GM23248 (cell line): ENCODE measurements at regions not wholly inside any gene's neighbourhood (a gene's known extent, or its start where the extent isn't known, plus 50 kb on each side); places are given as distances from the start of the nearest gene placed in this dataset.

Source experiments
- DNase-seq: peaks from one replicate; pipeline ENCODE4 v3.0.0-alpha.2; 2015
- H2AFZ ChIP-seq: fragments of 200-600 bp; sonication (generic); 2 replicates; pipeline ENCODE4 v1.6.1; 2016; ENCODE audit warnings: antibody characterized with exemption
- H3F3A ChIP-seq: fragments of 200-600 bp; sonication (generic); 2 replicates; pipeline ENCODE4 v1.6.1; 2016; ENCODE audit warnings: mild to moderate bottlenecking, antibody characterized with exemption, mixed run types; ENCODE audit not compliant: insufficient read depth
- H3K27ac ChIP-seq: fragments of 200-600 bp; sonication (generic); 2 replicates; pipeline ENCODE4 v1.5.1; 2016; ENCODE audit warnings: mild to moderate bottlenecking
- H3K27me3 ChIP-seq: fragments of 200-600 bp; sonication (generic); replicated peaks from 2 replicates; pipeline ENCODE4 v1.6.1; 2016; ENCODE audit warnings: mild to moderate bottlenecking; ENCODE audit not compliant: insufficient read depth
- H3K36me3 ChIP-seq: fragments of 200-600 bp; sonication (generic); 2 replicates; pipeline ENCODE4 v1.6.1; 2016; ENCODE audit warnings: low read depth, mild to moderate bottlenecking
- H3K4me1 ChIP-seq: fragments of 200-600 bp; sonication (generic); 2 replicates; pipeline ENCODE4 v1.6.1; 2016; ENCODE audit warnings: mild to moderate bottlenecking; ENCODE audit not compliant: insufficient read depth
- H3K4me2 ChIP-seq: fragments of 200-600 bp; sonication (generic); one replicate; pipeline ENCODE4 v1.6.1; 2016; ENCODE audit warnings: mild to moderate bottlenecking; ENCODE audit not compliant: unreplicated experiment
- H3K4me3 ChIP-seq: fragments of 200-600 bp; sonication (generic); 2 replicates; pipeline ENCODE4 v1.5.1; 2016; ENCODE audit warnings: mild to moderate bottlenecking
- H3K79me2 ChIP-seq: fragments of 200-600 bp; sonication (generic); 2 replicates; pipeline ENCODE4 v1.6.1; 2016; ENCODE audit warnings: mild to moderate bottlenecking; ENCODE audit not compliant: insufficient read depth
- H3K9ac ChIP-seq: fragments of 200-600 bp; sonication (generic); 2 replicates; pipeline ENCODE4 v1.6.1; 2016; ENCODE audit warnings: mild to moderate bottlenecking
- H3K9me2 ChIP-seq: fragments of 200-600 bp; sonication (generic); 2 replicates; pipeline ENCODE4 v1.6.1; 2016; ENCODE audit warnings: mixed run types, mild to moderate bottlenecking, moderate library complexity; ENCODE audit not compliant: insufficient read depth
- H3K9me3 ChIP-seq: fragments of 200-600 bp; sonication (generic); one replicate; pipeline ENCODE4 v1.6.1; 2017; ENCODE audit warnings: low read depth
- H4K20me1 ChIP-seq: fragments of 200-600 bp; sonication (generic); 2 replicates; pipeline ENCODE4 v1.6.0; 2016; ENCODE audit not compliant: insufficient read depth
- EZH2 ChIP-seq: fragments of 200-600 bp; sonication (generic); IDR thresholded peaks from 2 replicates; pipeline ENCODE4 v1.6.1; 2018; ENCODE audit warnings: antibody characterized with exemption, mild to moderate bottlenecking; ENCODE audit not compliant: insufficient read depth, poor library complexity, severe bottlenecking
- EZH2phosphoT487 ChIP-seq: fragments of 200-600 bp; sonication (generic); IDR thresholded peaks from 2 replicates; pipeline ENCODE4 v1.6.1; 2018; ENCODE audit warnings: antibody characterized with exemption, moderate library complexity, mild to moderate bottlenecking, low read depth; ENCODE audit not compliant: insufficient read depth
- WGBS, 2 experiments: methylation state at CpG; one replicate each; pipeline ENCODE4 v1.1.6; 2015 to 2017; ENCODE audit warnings: low lambda C conversion rate in 2 of 2, low coverage in 1 of 2; ENCODE audit errors: missing lambda C conversion rate in 2 of 2; 5-methylcytosine and 5-hydroxymethylcytosine counted together
- in situ Hi-C: fragments of 300-500 bp; cut with MboI; formaldehyde crosslinking; loops from 2 replicates; pipeline ENCODE4 v1.15.0; 2020

DNA sequence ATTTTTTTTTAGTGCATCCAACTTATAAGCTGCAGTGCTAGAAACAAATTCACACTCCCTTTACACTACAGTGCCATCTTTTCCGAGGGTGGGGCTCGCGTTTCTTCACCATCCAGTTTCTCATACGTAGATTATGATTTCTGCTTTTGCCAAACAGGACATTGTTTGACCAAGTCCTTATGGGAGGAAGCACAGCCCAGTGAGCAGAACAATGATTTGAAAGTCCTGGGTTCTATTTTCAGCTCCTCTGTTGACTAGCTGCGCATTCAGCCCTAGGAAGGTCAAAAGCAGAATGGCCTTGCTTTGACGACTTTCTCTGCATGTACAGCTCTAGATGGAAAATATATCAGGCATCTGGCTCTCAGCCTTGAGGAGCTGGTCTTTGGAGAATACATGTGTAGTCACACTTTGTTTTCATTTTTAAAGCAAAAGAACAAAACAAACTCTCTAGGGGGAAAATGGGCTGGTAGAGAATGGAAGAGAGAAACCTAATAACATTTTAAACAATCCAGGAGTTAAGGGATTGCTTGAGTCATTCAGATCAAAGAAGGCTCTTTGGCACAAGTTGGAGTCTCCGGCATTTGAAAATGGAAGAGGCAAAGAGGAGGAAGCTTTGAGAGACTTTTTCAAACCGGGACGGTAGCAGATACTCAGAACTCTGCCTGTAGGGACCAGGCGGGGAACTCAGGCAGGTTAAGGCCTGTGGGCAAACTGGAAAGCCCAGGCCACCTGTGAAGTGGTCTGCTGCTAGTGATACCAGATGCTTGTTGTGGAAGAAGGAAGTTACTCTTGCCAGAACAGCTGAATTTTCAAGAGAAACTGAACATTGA lies 257.3 kb upstream of the PLEKHG7 start:
- in situ Hi-C loops, result no loop called here

GRCh38 chr12:92444763-92445162 lies 258.0 kb upstream of the PLEKHG7 start:
- H4K20me1 ChIP-seq, result no peaks in the 10 kb centered on the region
- in situ Hi-C loops, result no loop called here
- 84 to 88% methylated on average over 9 of the region's 9 CpGs for WGBS, 2 experiments
- peaks cover 4% of the 10 kb centered on the region; the same call in 1 of the 2 replicates for H3F3A ChIP-seq
- no peak overlapping the region for H3K4me3 ChIP-seq
- H3K4me2 ChIP-seq, result no peak overlapping the region
- H3K9me3 ChIP-seq, result no peaks in the 10 kb centered on the region
- H3K4me1 ChIP-seq, result peaks cover 2% of the 10 kb centered on the region
- no peak for TF ChIP-seq EZH2
- no peak for TF ChIP-seq EZH2phosphoT487
- no peaks in the 10 kb centered on the region for H3K36me3 ChIP-seq
- no peak overlapping the region for H2AFZ ChIP-seq
- no peak overlapping the region for H3K9ac ChIP-seq
- no peaks in the 10 kb centered on the region for H3K27me3 ChIP-seq
- H3K27ac ChIP-seq, result no peak overlapping the region
- 0 out of 2 replicates have a peak, but pooled peaks cover 4% of the 10 kb centered on the region for H3K9me2 ChIP-seq
- no peak for DNase-seq
- H3K79me2 ChIP-seq, result no peaks in the 10 kb centered on the region

More for the DNA sequence above, 257.3 kb upstream of the PLEKHG7 start:
- no peaks in the 10 kb centered on the region for H3K4me1 ChIP-seq
- H3K9me3 ChIP-seq, result no peaks in the 10 kb centered on the region
- no peaks in the 10 kb centered on the region for H4K20me1 ChIP-seq
- no peaks in the 10 kb centered on the region for H3F3A ChIP-seq
- no peak overlapping the region for H2AFZ ChIP-seq
- H3K27ac ChIP-seq, result no peak overlapping the region
- H3K4me3 ChIP-seq, result no peak overlapping the region
- no peaks in the 10 kb centered on the region for H3K27me3 ChIP-seq
- TF ChIP-seq EZH2 (no peak), EZH2phosphoT487 (no peak)
- no peaks in the 10 kb centered on the region for H3K79me2 ChIP-seq
- H3K4me2 ChIP-seq, result no peak overlapping the region
- H3K36me3 ChIP-seq, result no peaks in the 10 kb centered on the region
- H3K9ac ChIP-seq, result no peak overlapping the region
- no peak for DNase-seq
- 63 to 64% methylated on average over 10 of the region's 10 CpGs for WGBS, 2 experiments
- H3K9me2 ChIP-seq, result 0 out of 2 replicates have a peak, but pooled peaks cover 4% of the 10 kb centered on the region

GRCh38 chr12:92442782-92443181 lies 260.0 kb upstream of the PLEKHG7 start:
- Histone ChIP-seq H3K9me2 (0 out of 2 replicates have a peak, but pooled peaks cover 4% of the 10 kb centered on the region), H3K4me2 (no peak overlapping the region), H3K27ac (no peak overlapping the region), H3K4me1 (peaks cover 15% of the 10 kb centered on the region), H4K20me1 (no peaks in the 10 kb centered on the region), H3F3A (peaks cover 16% of the 10 kb centered on the region), H3K9ac (no peak overlapping the region), H3K4me3 (no peak overlapping the region), H3K36me3 (no peaks in the 10 kb centered on the region), H3K9me3 (no peaks in the 10 kb centered on the region), H3K79me2 (no peaks in the 10 kb centered on the region), H2AFZ (no peak overlapping the region), H3K27me3 (no peaks in the 10 kb centered on the region)
- 88 to 90% methylated on average over 3 of the region's 3 CpGs for WGBS, 2 experiments
- DNase-seq, result no peak
- TF ChIP-seq EZH2phosphoT487 (no peak), EZH2 (no peak)
- in situ Hi-C loops, result no loop called here

DNA sequence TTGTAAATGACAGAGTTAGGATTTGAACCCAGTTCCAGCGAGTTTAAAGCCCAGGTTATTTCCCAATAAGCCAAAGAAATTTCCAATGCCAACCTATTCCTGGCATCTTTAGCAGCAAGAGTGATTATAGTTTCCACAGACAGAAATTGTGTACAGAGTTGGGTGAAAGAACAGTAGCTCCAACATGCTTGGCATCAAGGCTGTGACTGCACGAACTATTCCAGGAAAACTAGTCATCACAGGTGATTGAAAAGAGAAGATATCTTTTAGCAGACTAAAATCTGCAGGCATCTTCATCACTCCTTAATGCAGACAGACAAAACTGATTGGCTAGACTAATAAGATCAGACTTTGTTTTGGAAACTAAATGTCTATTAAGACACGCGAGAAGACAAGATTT lies 262.7 kb upstream of the PLEKHG7 start:
- Histone ChIP-seq H3K79me2 (no peaks in the 10 kb centered on the region), H3K9ac (no peak overlapping the region), H3K4me1 (peaks cover 15% of the 10 kb centered on the region), H3K9me3 (no peaks in the 10 kb centered on the region), H3K27me3 (no peaks in the 10 kb centered on the region), H3K4me2 (no peak overlapping the region), H4K20me1 (no peaks in the 10 kb centered on the region), H3F3A (peaks cover 16% of the 10 kb centered on the region), H3K4me3 (no peak overlapping the region), H3K36me3 (no peaks in the 10 kb centered on the region), H3K27ac (no peak overlapping the region), H2AFZ (no peak overlapping the region), H3K9me2 (no peaks in the 10 kb centered on the region)
- WGBS, 2 experiments, result 76 to 78% methylated on average over 4 of the region's 4 CpGs
- TF ChIP-seq EZH2phosphoT487 (no peak), EZH2 (no peak)
- in situ Hi-C loops, result no loop called here
- DNase-seq, result no peak
